Prostate gland (tissue), 2 donors: ENCODE measurements at regions not wholly inside any gene's neighbourhood (a gene's known extent, or its start where the extent isn't known, plus 50 kb on each side); places are given as distances from the start of the nearest gene placed in this dataset.

Experiments
- CTCF ChIP-seq, 4 experiments: fragments of 200-600 bp in 2 of 4; fragments of 450-650 bp in 2 of 4; sonication (generic) in 2 of 4; IDR thresholded peaks; 1 replicate in 3 of 4; 2 replicates in 1 of 4; pipeline ENCODE4 v1.5.1; 2016 to 2019; ENCODE audit warnings: antibody characterized with exemption in 4 of 4, mild to moderate bottlenecking in 2 of 4, moderate library complexity in 2 of 4
- POLR2AphosphoS5 ChIP-seq: sonication (generic); formaldehyde crosslinking; IDR thresholded peaks from one replicate; pipeline ENCODE4 v1.6.1; 2017; ENCODE audit warnings: antibody characterized with exemption

- no peak for TF ChIP-seq POLR2AphosphoS5
- TF ChIP-seq CTCF (IDR thresholded peaks at IDR 0.05): no peak
Measured at GRCh38 chr1:234956821-234957329, 171.8 kb downstream of the TOMM20 start.
